ENCODE measurements at regions not wholly inside any gene's neighbourhood (a gene's known extent, or its start where the extent isn't known, plus 50 kb on each side); places are given as distances from the start of the nearest gene placed in this dataset.
"Not testable (repeated sequence)": the region's sequence is repeated elsewhere in the genome, so short reads cannot be mapped to it uniquely, and the experiment has no call there.

DNA sequence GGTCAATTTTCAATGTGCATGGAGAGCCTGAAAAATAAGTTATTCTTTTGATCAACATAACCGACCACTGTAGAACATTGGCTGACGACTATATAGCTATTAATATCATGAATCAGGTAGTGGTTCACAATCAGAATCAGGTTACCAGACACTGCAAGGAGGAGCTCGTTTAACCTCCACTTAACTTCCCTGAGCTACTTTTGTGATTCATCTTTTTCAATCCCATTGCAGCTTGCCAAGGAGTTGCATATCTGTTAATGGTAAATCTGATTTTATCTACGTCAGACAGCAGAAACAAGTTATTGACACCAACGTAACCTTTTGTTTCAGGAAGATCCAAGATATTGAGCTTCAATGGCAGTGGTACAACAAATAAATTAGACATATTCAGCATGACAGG is 2263.8 kb upstream of the ACO1 start:
- no peak for DNase-seq (ENCODE audit: low read depth)

DNA sequence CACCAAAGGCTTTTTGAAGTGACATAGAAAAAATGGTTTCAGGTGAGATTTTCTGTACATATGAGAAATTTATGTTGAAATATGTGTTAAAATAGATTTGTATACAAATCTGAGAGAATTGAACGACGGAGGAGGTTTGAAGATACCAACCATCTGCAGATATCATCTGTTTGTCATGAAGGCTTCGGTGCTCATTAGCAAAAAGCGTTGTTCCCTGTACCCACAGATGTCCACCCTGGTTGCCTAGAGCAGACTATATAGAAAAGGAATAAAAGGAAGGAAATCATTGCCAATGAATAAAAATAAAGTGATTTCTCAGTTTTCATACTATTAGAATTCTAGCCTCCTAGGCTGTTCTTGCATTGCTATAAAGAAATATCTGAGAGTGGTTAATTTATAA is 2262.8 kb upstream of the ACO1 start:
- no peak for DNase-seq (ENCODE audit: low read depth)

DNA sequence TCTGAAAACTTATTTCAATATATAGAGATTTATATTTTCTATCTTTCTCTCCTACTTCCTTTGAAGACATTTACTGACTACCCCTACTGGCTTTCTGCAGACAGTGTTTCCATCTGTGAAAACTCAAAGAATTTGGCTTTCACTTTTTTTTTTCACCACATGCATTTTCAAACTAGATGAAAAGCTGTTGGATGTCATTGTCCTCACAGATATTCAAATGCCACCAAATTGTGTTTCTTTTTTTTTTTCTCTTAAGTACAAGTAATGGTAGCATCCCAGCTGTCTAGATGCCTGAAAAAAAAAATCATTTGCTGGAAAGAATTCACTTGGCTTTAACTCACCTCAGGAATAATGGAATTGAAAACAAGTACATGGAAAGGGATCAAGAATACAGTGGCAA is 2258.6 kb upstream of the ACO1 start:
- no peak for DNase-seq (ENCODE audit: low read depth)

DNA sequence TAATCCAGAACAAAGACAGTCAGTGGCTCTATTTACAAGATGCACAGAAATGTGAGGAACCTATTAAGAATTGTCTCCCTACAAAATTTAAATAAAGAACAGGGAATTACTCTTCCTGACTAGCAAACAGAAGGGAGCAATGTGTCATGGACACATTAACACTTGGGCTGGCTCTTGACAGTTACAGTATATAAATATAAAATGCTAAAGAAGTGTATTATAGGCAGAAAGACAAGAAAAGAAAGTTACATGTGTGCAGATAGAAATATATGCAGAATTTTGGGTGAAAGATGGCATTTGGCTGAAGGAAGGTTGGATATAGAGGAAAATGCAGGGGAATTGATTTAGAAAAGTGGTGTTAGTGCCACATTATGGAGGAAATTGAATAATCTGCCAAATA is 2257.1 kb upstream of the ACO1 start:
- DNase-seq (ENCODE audit: low read depth), result no peak

DNA sequence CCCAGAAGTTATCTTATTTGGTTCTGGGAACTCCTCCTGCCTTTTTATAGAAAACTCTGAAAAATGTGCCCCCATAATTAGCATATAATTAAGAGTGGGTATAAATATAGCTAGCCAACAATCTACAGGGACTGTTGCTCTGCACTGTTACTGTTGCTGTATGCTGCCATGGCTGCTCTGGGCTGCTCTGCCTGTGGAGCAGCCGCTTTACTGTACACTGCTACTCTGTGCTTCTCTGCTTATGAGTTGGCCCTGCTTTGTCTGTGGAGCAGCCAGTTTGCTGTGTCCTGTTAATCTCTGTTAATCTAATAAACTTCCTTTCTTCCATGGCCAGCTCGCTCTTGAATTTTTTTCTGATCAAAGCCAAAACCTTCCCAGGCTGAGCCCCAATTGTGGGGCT is 2244.0 kb upstream of the ACO1 start:
- DNase-seq (ENCODE audit: low read depth), result no peak

DNA sequence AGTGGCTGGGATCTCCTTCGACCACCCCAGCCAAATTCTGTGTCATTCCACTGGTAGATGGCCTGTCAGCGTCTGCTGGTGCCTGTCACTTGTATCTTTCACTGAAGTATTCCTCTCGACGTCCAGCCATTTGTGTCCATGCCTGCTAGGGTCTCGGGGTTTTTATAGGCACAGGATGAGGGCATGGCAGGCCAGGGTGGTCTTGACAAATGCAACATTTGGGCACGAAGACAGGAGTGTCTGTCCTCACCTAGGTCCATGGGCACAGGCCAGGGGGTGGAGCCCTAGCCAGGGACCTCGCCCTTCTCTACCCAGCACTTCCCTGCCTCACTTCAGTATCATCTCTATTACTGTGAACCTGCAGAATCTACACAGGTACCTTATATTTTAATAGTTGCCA is 2223.9 kb upstream of the ACO1 start:
- DNase-seq (ENCODE audit: low read depth), result no peak

DNA sequence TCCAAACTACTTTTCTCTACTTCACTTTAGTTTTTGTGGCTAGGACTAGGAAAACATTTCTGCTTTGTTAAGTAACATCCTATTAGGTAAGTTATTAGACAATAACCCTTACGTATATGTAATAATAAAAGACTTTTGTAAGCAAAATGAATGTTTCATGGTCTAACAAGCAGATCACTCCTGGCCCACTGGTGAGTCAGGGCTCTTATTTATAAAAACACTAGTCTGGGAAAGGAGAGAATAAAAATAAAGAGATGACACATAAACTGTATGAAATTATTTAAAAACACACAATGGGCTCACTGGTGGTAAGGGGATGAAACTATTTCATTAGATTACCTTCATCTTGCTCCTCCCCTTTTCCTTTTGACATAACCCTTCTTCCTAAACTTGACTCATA is 2212.2 kb upstream of the ACO1 start:
- no peak for DNase-seq (ENCODE audit: low read depth)

DNA sequence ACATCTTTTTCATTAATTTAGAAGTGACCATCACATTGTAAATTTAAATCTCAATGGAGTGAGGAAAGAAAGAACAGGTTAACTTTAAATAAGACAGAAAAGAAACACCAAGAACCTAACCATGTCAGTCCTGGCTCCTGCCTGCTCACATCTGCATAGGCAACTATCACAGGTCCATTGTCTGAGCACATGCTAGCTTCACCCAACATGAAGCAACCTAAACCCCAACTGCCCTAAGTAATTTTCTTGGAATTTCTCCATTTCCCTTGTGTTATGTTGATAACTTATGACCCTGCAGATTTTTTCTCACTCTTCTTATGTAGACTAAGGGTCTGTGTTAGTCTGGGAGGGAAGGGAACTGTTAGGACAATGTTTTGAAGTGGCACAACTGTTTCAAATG is 2205.8 kb upstream of the ACO1 start:
- DNase-seq (ENCODE audit: low read depth), result no peak

DNA sequence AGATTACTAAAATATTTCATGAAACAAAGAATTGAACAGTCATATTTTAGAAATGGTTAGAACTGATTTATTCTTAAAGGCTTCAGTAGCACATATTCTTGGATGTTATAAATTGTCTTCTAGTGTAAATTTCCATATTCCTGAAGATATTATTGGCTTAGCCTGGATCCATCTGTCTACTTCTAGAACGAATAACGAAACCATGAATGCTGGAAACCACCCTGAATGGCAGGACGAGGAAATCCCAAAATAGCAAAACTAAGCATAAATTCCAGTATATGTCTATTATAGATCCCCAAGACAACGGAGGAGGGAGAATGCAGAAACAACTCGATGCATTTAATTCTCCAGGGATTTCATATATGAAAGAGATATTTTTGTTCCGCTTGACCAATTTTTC is 2191.0 kb upstream of the ACO1 start:
- no peak for DNase-seq (ENCODE audit: low read depth)

DNA sequence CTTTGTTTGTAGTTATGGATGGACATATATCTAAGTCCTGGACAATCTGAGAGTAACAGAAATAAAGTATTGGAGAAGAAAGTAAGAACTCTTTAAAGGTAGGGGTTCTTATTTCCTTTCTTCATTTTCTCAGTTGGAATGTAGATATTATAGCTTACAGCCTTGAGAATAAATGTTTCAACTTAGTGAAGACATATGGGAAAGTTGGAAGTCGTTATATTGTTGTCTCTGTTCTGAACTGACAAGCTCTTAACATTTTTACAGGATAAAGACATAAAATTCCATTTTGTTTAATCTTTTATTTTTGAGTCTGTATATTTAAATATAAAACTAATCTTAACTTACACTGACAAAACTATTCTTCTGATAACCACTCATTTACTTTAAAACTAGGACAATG is 2187.5 kb upstream of the ACO1 start:
- no peak for DNase-seq (ENCODE audit: low read depth)

DNA sequence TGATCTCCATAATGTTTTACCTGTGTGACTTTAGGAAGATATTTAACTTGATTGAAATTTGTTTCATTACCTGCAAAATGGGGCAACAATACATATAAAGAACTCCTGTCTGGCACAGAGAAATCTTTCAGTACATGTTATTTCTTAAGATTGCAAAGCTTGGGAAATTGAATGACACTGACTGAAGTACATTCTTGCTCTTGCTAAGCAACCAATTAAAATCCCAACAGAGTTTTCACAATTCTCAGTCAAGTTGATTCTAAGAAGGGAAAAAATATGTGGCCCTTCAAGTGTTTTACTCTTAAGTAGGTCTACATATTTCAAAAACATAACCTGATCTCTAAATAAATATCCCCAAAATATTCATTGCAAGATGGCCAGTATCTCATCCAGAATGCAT is 2187.0 kb upstream of the ACO1 start:
- DNase-seq (ENCODE audit: low read depth), result no peak

DNA sequence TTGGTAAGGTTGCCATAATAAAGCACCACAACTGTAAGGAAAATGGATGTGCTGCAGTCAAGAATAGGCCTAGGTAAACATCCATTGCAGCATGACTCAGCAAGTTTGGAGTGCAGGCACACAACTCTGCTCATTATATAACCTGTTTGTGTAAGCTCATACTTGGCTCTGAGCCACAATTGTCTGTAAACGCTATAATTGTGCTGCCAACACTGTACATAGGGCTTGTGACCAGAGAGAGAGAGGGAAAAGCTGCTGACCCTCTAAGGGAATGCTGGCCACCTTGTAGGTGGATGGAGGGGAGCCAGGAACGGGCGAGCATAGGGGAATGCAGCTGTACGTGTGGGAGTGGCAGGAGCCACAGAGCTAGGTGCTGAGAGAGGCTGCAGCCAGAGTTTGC is 2186.5 kb upstream of the ACO1 start:
- peak; percentile 2 for DNase-seq (ENCODE audit: low read depth)

DNA sequence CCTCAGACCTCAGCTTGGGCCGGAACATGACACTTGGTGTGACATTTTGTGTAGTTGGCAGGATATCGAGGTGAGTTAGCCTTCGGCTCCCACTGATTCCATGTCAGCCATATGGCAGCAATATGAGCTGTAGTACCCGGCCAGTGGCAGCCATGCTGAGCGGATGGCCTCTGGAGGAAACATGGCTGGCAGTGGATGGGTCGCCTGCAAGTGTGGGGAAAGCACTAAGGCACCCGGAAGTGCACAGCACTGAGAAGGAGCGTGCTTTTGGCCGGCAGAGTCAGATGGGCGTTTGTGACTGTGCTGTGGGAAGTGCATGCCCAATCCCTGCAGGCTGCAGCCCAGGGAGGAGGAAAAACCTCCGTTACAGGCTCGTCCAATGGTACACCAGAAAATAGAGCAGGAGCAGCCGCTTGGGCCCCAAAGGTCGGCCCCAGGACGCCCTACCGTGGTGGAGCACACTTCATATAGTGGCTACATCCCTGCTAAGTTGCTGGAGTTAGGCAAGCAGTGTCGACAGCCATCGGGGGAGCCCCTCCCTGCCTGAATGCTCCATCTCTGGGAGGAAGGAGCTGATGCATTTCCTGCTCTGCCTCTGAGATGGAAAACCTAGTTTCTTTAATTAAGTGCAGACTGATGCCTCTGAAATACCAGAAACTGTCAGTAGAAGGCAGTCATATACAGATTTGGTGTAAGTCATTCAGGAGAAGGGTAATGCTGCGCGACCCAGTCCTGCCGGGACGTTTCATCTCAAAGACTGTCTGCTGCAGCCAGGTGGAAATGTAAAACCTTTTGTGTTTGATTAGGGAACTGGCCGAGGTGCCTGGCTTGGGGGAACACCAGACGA is 2185.8 kb upstream of the ACO1 start:
- no peak for DNase-seq (ENCODE audit: low read depth)

DNA sequence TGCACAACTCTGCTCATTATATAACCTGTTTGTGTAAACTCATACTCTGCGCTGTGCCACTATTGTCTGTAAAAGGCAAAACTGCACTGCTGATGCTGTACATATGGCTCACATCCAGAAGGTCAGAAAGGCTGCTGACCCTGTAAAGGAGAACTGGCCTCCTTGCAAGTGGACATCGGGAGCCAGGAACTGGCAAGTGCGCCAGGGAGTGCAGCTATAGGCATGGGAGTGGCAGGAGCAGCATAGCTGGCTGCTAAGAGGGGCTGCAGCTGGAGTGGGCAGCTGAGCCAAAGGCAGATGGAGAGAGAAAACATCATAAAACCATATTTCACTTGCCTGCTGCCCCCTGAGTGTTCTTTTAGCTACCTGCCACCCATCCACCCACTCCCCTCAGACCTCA is 2183.4 kb upstream of the ACO1 start:
- DNase-seq (ENCODE audit: low read depth), result no peak

DNA sequence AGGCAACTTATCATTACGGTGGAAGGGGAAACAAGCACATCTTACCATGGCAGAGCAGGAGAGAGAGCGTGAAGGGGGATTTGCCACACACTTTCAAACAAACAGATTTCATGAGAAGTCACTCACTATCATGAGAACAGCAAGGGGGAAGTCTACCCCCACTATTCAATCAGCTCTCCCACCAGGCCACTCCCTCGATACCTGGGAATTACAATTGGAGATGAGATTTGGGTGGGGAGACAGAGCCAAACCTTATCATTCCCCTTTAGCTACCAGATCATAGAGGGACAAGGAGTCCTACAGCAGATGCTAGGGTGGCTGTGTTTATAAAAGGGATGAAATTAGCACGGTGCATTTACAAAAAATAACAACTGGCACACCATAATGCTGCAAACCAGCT is 2149.4 kb upstream of the ACO1 start:
- DNase-seq (ENCODE audit: low read depth), result no peak

DNA sequence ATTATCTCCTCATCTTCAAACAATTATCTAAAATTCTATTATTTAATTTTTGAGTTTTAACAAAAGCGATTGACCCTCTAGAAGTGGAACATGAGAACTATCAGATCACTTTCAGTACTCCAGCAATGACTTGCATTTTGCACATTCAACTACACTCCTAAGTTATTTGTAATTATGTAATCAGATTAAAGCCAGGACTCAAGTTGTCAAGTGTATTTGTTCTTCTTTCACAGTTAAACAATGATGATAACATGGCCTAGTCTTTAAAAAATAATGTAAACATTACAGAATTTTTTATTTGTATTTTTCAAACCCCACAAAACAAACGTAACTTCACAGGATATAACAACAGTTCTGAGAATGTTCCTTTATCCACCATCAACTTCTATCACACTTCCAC is 2148.9 kb upstream of the ACO1 start:
- DNase-seq (ENCODE audit: low read depth), result no peak

DNA sequence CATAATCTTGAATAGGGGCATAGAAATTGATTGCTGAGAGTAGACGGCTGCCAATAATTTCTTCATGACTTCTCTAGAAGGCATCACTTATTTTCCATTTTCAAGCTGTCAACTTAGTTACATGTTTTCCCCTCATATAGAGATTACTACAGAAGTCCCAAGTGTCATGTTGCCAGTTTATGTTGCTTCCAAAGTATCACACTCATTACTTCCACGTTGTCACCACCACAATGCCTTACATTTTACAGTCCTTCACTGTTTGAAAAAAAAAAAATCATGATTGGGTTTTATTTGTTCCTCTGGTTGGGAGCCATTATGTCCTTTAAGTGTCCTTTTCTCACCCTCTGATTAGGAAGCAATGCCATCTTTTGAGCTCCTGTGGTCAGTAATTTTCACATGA is 2144.6 kb upstream of the ACO1 start:
- no peak for DNase-seq (ENCODE audit: low read depth)

DNA sequence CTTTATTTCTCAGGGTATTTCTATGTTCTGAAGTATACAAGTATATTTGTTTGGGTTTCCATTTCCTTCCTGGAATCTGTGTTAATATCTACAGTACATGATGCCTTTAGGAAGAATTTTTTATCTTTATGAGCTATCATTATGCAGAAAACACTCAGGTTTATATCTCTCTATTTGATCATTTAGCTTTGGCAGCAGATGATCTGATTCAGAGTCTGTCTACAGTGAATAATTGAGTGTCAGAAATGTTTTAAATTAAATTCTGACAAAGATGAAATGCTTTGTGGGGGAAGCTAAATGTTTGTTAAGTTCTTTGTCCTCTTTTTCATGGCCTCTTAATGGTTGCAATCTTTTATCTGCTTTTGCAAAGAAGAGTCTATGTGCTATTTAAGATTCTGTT is 2141.0 kb upstream of the ACO1 start:
- DNase-seq (ENCODE audit: low read depth), result no peak

DNA sequence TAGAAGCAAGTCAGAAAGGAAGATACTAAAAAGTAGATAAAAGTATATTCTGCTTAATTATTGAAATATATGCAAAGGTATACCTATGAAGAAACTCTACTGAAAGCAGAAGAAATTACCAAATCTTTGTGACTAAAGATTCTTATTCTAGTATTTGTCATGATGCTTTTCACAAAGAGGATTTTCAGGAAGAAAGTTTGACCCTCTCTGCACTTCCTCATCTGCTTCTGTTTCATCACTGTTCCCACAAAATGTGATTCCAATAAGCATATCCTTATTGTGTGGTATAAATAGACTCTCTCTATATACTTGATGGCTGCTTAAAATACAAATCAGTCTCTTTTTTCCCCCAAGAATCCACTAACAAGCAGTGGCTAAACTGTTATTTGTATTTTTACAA is 2139.6 kb upstream of the ACO1 start:
- DNase-seq (ENCODE audit: low read depth), result no peak

DNA sequence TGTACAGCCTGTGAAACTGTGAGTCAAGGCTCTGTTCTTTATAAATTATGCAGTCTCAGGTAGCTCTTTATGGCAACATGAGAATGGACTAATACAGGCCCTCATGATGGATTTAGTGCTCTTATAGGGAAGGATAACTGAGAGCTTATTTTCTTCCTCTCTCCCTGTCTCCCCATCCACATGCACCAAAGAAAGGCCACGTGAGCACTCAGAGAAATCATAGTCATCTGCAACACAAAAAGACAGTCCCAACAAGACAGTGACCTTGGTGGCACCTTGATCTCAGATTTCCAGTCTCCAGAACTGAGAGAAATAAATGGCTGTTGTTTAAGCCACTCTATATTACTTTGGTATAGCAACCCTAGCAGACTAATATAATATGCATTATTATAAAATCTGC is 2133.6 kb upstream of the ACO1 start:
- no peak for DNase-seq (ENCODE audit: low read depth)

DNA sequence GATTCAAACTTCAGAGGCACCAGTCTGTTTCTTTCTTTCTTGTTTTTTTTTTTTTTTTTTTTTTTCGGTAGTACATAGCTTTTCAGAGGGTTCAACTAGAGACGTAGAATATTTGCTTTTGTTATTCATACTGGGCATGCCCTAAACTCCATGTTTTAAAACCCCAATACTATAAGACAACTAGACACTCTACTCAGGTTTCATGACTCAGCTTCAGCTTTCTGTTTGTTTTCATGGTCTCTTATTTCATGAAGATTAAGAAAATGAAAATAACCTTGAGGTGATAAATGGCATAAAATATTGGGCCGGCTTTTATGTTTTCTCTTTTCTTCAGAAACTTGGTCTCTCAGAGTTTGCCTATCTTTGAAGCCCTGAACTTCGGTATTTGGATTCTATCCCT is 2126.3 kb upstream of the ACO1 start:
- no peak for DNase-seq (ENCODE audit: low read depth)

DNA sequence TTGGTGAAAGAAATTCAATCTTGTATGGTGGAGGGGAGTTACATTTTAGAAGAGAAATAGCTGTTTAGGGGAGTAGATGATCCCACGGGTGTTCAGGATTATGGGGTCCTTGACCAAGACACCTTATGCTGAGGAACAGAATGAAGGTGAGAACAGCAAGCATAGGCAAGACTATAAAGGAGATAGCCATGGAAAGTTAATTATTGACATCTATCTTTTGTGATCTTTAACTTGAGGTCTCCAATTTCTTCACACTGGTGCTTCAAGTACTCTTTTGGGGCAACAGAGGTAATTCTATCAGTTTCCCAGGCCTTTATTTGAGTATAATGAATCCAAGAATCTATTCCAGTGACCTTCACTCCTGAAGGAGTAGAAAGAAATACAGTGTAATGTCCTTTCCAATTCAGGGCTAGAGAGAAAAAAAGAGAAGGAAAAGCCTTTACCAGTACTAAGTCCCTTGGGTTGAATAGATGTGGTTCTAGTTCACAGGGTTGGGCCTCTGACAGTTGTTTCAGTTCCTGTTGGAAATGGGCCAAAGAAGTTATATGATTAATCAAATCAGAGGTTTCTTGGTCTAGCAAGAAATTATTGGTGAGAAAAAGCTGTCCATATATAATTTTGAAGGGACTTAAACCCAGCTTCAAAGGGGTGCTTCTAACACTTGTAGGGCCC is 2104.1 kb upstream of the ACO1 start:
- DNase-seq (ENCODE audit: low read depth), result no peak

DNA sequence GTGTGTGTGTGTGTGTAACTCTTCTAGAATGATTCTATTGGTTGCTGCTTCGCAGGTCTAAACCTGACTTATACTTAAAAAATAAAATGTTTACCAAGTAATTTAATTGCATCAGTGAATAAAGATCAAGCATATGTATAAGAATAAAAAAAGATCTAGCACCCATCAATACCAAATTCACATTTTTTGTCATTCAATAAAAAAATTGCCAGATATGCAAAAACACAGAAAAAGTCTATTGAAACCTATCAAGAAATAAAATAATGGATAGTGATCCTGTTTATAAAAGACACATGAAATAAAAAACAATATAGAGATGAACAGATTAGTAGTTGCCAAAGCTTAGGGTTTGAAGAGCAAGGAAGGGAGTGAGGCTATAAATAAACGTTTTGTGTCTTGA is 2095.0 kb upstream of the ACO1 start:
- DNase-seq (ENCODE audit: low read depth), result no peak

DNA sequence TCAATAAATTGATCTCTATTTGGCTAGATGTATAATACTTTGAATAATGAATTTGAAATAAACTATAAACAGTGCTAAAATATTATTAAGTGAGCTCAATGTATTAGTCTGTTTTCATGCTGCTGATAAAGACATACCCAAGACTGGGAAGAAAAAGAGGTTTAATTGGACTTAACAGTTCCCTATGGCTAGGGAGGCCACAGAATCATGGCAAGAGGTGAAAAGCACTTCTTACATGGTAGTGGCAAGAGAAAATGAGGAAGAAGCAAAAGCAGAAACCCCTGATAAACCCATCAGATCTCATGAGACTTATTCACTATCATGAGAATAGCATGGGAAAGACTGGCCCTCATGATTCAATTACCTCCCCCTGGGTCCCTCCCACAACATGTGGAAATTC is 2092.4 kb upstream of the ACO1 start:
- not testable (repeated sequence) for DNase-seq (ENCODE audit: low read depth)

All from Daoy (cell line).